RWPE1 (cell line): ENCODE measurements at regions not wholly inside any gene's neighbourhood (a gene's known extent, or its start where the extent isn't known, plus 50 kb on each side); places are given as distances from the start of the nearest gene placed in this dataset.

Experiments used
- CTCF ChIA-PET: fragments of 350-600 bp; sonication (Branson Sonifier 250); formaldehyde crosslinking; extraction: SDS; loops from one replicate; lab custom pipeline; 2021; lab: Yijun Ruan, JAX
- POLR2A ChIA-PET: fragments of 400-600 bp; formaldehyde crosslinking; extraction: SDS; loops from one replicate; lab custom pipeline; 2020; ENCODE audit warnings: antibody characterized with exemption; ENCODE audit not compliant: low non-redundant PET; lab: Yijun Ruan, JAX
- DNase-seq: peaks from one replicate; pipeline ENCODE4 v3.0.0; 2012; ENCODE audit warnings: low spot score
- H3K27ac ChIP-seq: fragments of 450-650 bp; 2 replicates; pipeline ENCODE4 v1.5.1; 2017
- CTCF ChIP-seq: fragments of 450-650 bp; conservative IDR thresholded peaks from 2 replicates; pipeline ENCODE4 v1.5.1; 2017; ENCODE audit warnings: low read depth, mild to moderate bottlenecking

DNA sequence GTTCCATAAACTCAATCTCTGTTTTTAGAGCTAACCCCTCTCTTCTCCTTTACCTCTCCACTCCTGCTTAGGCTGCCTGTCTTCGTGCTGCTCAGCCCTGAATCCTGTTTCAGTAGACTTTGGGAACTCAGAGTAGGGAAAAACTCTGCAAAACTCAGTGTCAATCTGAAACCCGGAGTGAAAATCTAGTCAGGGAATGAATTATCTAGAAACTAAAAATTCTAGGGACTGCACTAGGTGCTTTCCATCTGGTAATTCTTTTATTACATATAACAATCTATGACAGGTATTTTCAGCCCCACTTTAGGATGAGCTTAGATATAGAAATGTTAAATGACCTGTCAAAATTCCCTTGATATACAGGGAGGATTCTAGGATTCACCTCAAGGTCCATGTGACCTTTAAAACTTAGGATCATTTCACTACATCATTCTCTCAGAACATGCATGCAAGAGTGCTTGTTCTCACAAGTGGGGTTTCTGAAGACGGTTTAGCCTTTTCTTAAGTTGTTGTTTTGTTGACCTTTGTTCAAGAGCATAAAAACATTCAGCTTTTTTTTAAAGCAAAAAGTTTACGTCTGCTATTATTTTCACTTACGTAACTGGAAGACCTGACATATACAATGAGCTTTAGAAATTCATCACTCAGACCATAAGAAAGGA lies 108.2 kb upstream of the MBNL1 start:
- CTCF ChIA-PET = interaction anchor here (0.7 kb wide), 1 partner anchor 78 kb away, joined by 5 read pairs; no protein-coding TSS in a partner anchor
- DNase-seq = no peak
- no peak for TF ChIP-seq CTCF
- POLR2A ChIA-PET = no interaction called here
- no peak overlapping the region for H3K27ac ChIP-seq

- DNase-seq = no peak
- H3K27ac ChIP-seq = no peak overlapping the region
- ChIA-PET POLR2A (interaction anchor here (0.6 kb wide), 1 partner anchor 638 kb away, joined by 8 read pairs; no protein-coding TSS in a partner anchor), CTCF (interaction anchor here (0.5 to 0.9 kb wide), 2 partner anchors 21 to 23 kb away, joined by 3 to 4 read pairs; no protein-coding TSS in a partner anchor)
- TF ChIP-seq CTCF = no peak
Measured at GRCh38 chr3:152172460-152172859, 96.3 kb upstream of the MBNL1 start.

DNA sequence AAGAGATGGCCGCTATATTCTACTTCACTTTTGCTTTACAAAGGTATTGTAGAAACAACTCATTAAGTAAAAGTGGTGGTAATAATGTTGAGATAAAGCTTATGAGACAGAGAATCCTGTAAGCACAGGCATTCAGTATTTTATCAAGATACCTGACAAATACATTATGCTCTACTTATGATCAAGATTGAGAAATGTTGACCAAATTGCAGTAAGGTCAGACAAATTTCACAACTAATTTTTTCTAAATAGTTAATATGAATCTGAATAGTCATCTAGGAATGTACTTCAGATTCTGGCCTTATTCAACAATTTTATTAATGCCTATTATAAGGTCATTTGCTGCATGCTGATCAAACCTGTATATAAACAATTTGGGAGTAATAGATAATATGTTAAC lies 95.1 kb upstream of the MBNL1 start:
- no peak for TF ChIP-seq CTCF
- no peak for DNase-seq
- H3K27ac ChIP-seq = no peak overlapping the region
- ChIA-PET CTCF (interaction anchor here (0.6 kb wide), 1 partner anchor 9 kb away, joined by 4 read pairs; no protein-coding TSS in a partner anchor), POLR2A (no interaction called here)

- ChIA-PET CTCF (no interaction called here), POLR2A (no interaction called here)
- no peak for TF ChIP-seq CTCF
- DNase-seq = no peak
- no peak overlapping the region for H3K27ac ChIP-seq
Measured at GRCh38 chr3:152174876-152175527, 93.7 kb upstream of the MBNL1 start.

- peak; percentile 73 for DNase-seq
- CTCF ChIA-PET = no interaction called here
- POLR2A ChIA-PET = no interaction called here
- no peak for TF ChIP-seq CTCF
- no peak overlapping the region for H3K27ac ChIP-seq
Measured at GRCh38 chr3:152175528-152175889, 93.2 kb upstream of the MBNL1 start.

- no peak for DNase-seq
- TF ChIP-seq CTCF = no peak
- ChIA-PET POLR2A (no interaction called here), CTCF (interaction anchor here (0.6 kb wide), 1 partner anchor 13 kb away, joined by 3 read pairs; no protein-coding TSS in a partner anchor)
- H3K27ac ChIP-seq = no peak overlapping the region
Measured at GRCh38 chr3:152176241-152176640, 92.5 kb upstream of the MBNL1 start.
